ENCODE measurements at regions not wholly inside any gene's neighbourhood (a gene's known extent, or its start where the extent isn't known, plus 50 kb on each side); places are given as distances from the start of the nearest gene placed in this dataset.

- TF ChIP-seq CBX8 (IDR thresholded peaks at IDR 0.05) (no peak), ATOH8 (CRISPR knock-in tag; IDR thresholded peaks at IDR 0.05; ENCODE audit: low read depth) (no peak), FOSL2 (IDR thresholded peaks at IDR 0.05) (no peak), FOSL2 (CRISPR knock-in tag; IDR thresholded peaks at IDR 0.05) (no peak), CTCF (IDR thresholded peaks at IDR 0.05) (no peak), ZFP36 (IDR thresholded peaks at IDR 0.05; ENCODE audit: borderline replicate concordance, partially characterized antibody) (no peak), USF2 (IDR thresholded peaks at IDR 0.05) (no peak), POLR2A (IDR thresholded peaks at IDR 0.05; ENCODE audit: low read length) (no peak), RAD21 (conservative IDR thresholded peaks at IDR 0.05 in 1 of 2, IDR thresholded peaks at IDR 0.05 in 1 of 2) (no peak), CEBPB (IDR thresholded peaks at IDR 0.05) (no peak), BHLHE40 (IDR thresholded peaks at IDR 0.05; ENCODE audit: low read depth, low read length) (no peak), HDAC2 (IDR thresholded peaks at IDR 0.05) (no peak), ELK1 (IDR thresholded peaks at IDR 0.05; ENCODE audit: low read depth, low read length) (no peak)
Measured at GRCh38 chr13:111861766-111862366, 205.1 kb upstream of the SOX1 start.

Measured in A549 (cell line).